ENCODE measurements at regions not wholly inside any gene's neighbourhood (a gene's known extent, or its start where the extent isn't known, plus 50 kb on each side); places are given as distances from the start of the nearest gene placed in this dataset.

GRCh38 chr12:75587340-75588106 is 76.1 kb upstream of the KRR1 start:
- DNase-seq = peak; percentile 18

- peak; percentile 92 for DNase-seq
Measured at GRCh38 chr12:75585330-75585729, 73.9 kb upstream of the KRR1 start.

- DNase-seq = no peak
Measured at GRCh38 chr12:75583355-75583754, 71.9 kb upstream of the KRR1 start.

GRCh38 chr12:75581515-75581914 is 70.1 kb upstream of the KRR1 start:
- DNase-seq = no peak

- no peak for DNase-seq
Measured at GRCh38 chr12:75579552-75579951, 68.1 kb upstream of the KRR1 start.

- no peak for DNase-seq
Measured at GRCh38 chr12:75578546-75578945, 67.1 kb upstream of the KRR1 start.

- DNase-seq = no peak
Measured at GRCh38 chr12:75577812-75578211, 66.4 kb upstream of the KRR1 start.

GRCh38 chr12:75571656-75572205 is 60.3 kb upstream of the KRR1 start:
- DNase-seq = no peak

- DNase-seq = no peak
Measured at GRCh38 chr12:75571204-75571603, 59.8 kb upstream of the KRR1 start.

GRCh38 chr12:75568801-75569200 is 57.4 kb upstream of the KRR1 start:
- DNase-seq = no peak

GRCh38 chr12:75568393-75568792 is 57.0 kb upstream of the KRR1 start:
- no peak for DNase-seq

- no peak for DNase-seq
Measured at GRCh38 chr12:75565795-75566194, 54.4 kb upstream of the KRR1 start.

- DNase-seq = no peak
Measured at GRCh38 chr12:75564852-75565251, 53.4 kb upstream of the KRR1 start.

- DNase-seq = no peak
Measured at GRCh38 chr12:75564398-75564797, 53.0 kb upstream of the KRR1 start.

- DNase-seq = no peak
Measured at GRCh38 chr12:75563351-75563750, 51.9 kb upstream of the KRR1 start.

GRCh38 chr12:75561921-75562320 is 50.5 kb upstream of the KRR1 start:
- DNase-seq = no peak
